SK-N-SH (cell line): ENCODE measurements at regions not wholly inside any gene's neighbourhood (a gene's known extent, or its start where the extent isn't known, plus 50 kb on each side); places are given as distances from the start of the nearest gene placed in this dataset.

Experiments
- CTCF ChIA-PET: fragments of 300-600, 350-600 bp; formaldehyde crosslinking; extraction: SDS; loops from one replicate; lab custom pipeline; 2021; lab: Yijun Ruan, JAX
- POLR2A ChIA-PET: fragments of 350-600 bp; sonication (Branson Sonifier 250); formaldehyde crosslinking; extraction: SDS; loops from one replicate; lab custom pipeline; 2020; ENCODE audit warnings: antibody characterized with exemption, inconsistent platforms; lab: Yijun Ruan, JAX
- DNase-seq: peaks from one replicate; pipeline ENCODE4 v3.0.0; 2012
- H2AFZ ChIP-seq: fragments of 200-600 bp; sonication (generic); 2 replicates; pipeline ENCODE4 v1.8.1; 2016; ENCODE audit warnings: antibody characterized with exemption, mild to moderate bottlenecking, low read depth
- H3F3A ChIP-seq: fragments of 200-600 bp; sonication (generic); replicated peaks from 2 replicates; pipeline ENCODE3; 2016; ENCODE audit warnings: antibody characterized with exemption, mild to moderate bottlenecking; ENCODE audit not compliant: insufficient read depth
- H3K27ac ChIP-seq, 2 experiments: fragments of 200-500 bp in 1 of 2; fragments of 200-600 bp in 1 of 2; sonication (Bioruptor generic) in 1 of 2; sonication (generic), shearing (Covaris generic) in 1 of 2; 2 replicates each; pipeline versions ENCODE4 v1.5.1 to v1.6.1; 2014 to 2016; ENCODE audit warnings: low read depth in 2 of 2, inconsistent platforms in 1 of 2, low read length in 1 of 2, mild to moderate bottlenecking in 1 of 2, mixed read lengths in 1 of 2
- H3K27me3 ChIP-seq: fragments of 200-600 bp; sonication (generic), shearing (Covaris generic); 2 replicates; pipeline ENCODE4 v1.6.1; 2016; ENCODE audit warnings: mixed run types; ENCODE audit not compliant: insufficient read depth
- H3K36me3 ChIP-seq, 2 experiments: fragments of 200-500 bp in 1 of 2; fragments of 200-600 bp in 1 of 2; sonication (Bioruptor generic) in 1 of 2; sonication (generic) in 1 of 2; replicated peaks in 1 of 2; 2 replicates each; pipeline versions ENCODE3 to v1.5.1; 2014 to 2016; ENCODE audit warnings: low read length in 1 of 2, mild to moderate bottlenecking in 1 of 2; ENCODE audit not compliant: insufficient read depth in 2 of 2, control insufficient read depth in 1 of 2
- H3K4me1 ChIP-seq, 2 experiments: fragments of 200-500 bp in 1 of 2; fragments of 200-600 bp in 1 of 2; sonication (Bioruptor generic) in 1 of 2; sonication (generic), shearing (Covaris generic) in 1 of 2; 2 replicates each; pipeline versions ENCODE4 v1.5.1 to v1.6.1; 2014 to 2016; ENCODE audit warnings: low read depth in 1 of 2, low read length in 1 of 2, mixed run types in 1 of 2; ENCODE audit not compliant: insufficient read depth in 2 of 2, control insufficient read depth in 1 of 2
- H3K4me2 ChIP-seq: fragments of 200-600 bp; sonication (generic), shearing (Covaris generic); 2 replicates; pipeline ENCODE4 v1.6.1; 2017; ENCODE audit warnings: mixed run types
- H3K4me3 ChIP-seq, 2 experiments: fragments of 200-500 bp in 1 of 2; fragments of 200-600 bp in 1 of 2; sonication (Bioruptor generic) in 1 of 2; sonication (generic), shearing (Covaris generic) in 1 of 2; 2 replicates each; pipeline versions ENCODE4 v1.5.1 to v1.8.1; 2014 to 2016; ENCODE audit warnings: low read depth in 2 of 2, inconsistent platforms in 1 of 2, low read length in 1 of 2, mild to moderate bottlenecking in 1 of 2, mixed read lengths in 1 of 2, moderate library complexity in 1 of 2
- H3K79me2 ChIP-seq: fragments of 200-600 bp; sonication (generic); 2 replicates; pipeline ENCODE4 v1.8.1; 2017; ENCODE audit warnings: mild to moderate bottlenecking; ENCODE audit not compliant: insufficient read depth
- H3K9ac ChIP-seq: fragments of 200-600 bp; sonication (generic); 2 replicates; pipeline ENCODE4 v1.6.1; 2017; ENCODE audit warnings: mixed run types
- H3K9me2 ChIP-seq: fragments of 200-600 bp; sonication (generic); 2 replicates; pipeline ENCODE4 v1.6.1; 2017; ENCODE audit warnings: mixed run types
- H3K9me3 ChIP-seq: fragments of 200-600 bp; sonication (generic); 2 replicates; pipeline ENCODE4 v1.6.1; 2017; ENCODE audit warnings: mixed run types, mild to moderate bottlenecking, moderate library complexity
- H4K20me1 ChIP-seq: fragments of 200-600 bp; sonication (generic); 2 replicates; pipeline ENCODE4 v1.6.1; 2017; ENCODE audit warnings: mild to moderate bottlenecking, mixed run types; ENCODE audit not compliant: insufficient read depth
- CTCF ChIP-seq: fragments of 200-600 bp; sonication (generic); IDR thresholded peaks from 2 replicates; pipeline ENCODE4 v1.6.1; 2017; ENCODE audit warnings: antibody characterized with exemption, mild to moderate bottlenecking, moderate library complexity
- EZH2phosphoT487 ChIP-seq: fragments of 200-600 bp; sonication (generic); IDR thresholded peaks from 2 replicates; pipeline ENCODE4 v1.6.1; 2017; ENCODE audit warnings: low read depth, mixed run types, mild to moderate bottlenecking, antibody characterized with exemption, moderate library complexity, borderline replicate concordance
- GABPA ChIP-seq: IDR thresholded peaks from 2 replicates; pipeline ENCODE4 v1.4.0; 2012; ENCODE audit warnings: low read depth, mild to moderate bottlenecking
- IRF3 ChIP-seq: fragments of 150-350 bp; IDR thresholded peaks from 2 replicates; pipeline ENCODE4 v1.6.1; 2016; ENCODE audit warnings: mild to moderate bottlenecking, low read depth, low read length
- NRF1 ChIP-seq: IDR thresholded peaks from 2 replicates; pipeline ENCODE4 v1.6.1; 2012; ENCODE audit warnings: low read depth, mild to moderate bottlenecking, low read length
- POLR2AphosphoS5 ChIP-seq: IDR thresholded peaks from 2 replicates; pipeline ENCODE4 v1.6.1; 2012; ENCODE audit warnings: low read depth, low read length
- RCOR1 ChIP-seq: fragments of 150-350 bp; IDR thresholded peaks from 2 replicates; pipeline ENCODE4 v1.6.1; 2017; ENCODE audit warnings: antibody characterized with exemption, low read length
- REST ChIP-seq: IDR thresholded peaks from 2 replicates; pipeline ENCODE4 v1.6.1; 2012; ENCODE audit warnings: mild to moderate bottlenecking, low read depth, low read length, moderate library complexity
- RFX5 ChIP-seq: IDR thresholded peaks from 2 replicates; pipeline ENCODE4 v1.6.1; 2012; ENCODE audit warnings: mild to moderate bottlenecking, improper control_type of control experiment, low read length
- SMC3 ChIP-seq: IDR thresholded peaks from 2 replicates; pipeline ENCODE4 v1.6.1; 2012; ENCODE audit warnings: low read depth, low read length, improper control_type of control experiment
- TAF1 ChIP-seq: IDR thresholded peaks from 2 replicates; pipeline ENCODE4 v1.6.1; 2012; ENCODE audit warnings: low read depth, mild to moderate bottlenecking, low read length, moderate library complexity, borderline replicate concordance
- TCF12 ChIP-seq: IDR thresholded peaks from 2 replicates; pipeline ENCODE4 v1.4.0; 2012
- YY1 ChIP-seq: IDR thresholded peaks from 2 replicates; pipeline ENCODE4 v1.4.0; 2012; ENCODE audit warnings: low read depth, mild to moderate bottlenecking
- WGBS: methylation state at CpG from one replicate; pipeline ENCODE4 v1.1.6; 2017; ENCODE audit warnings: low lambda C conversion rate; 5-methylcytosine and 5-hydroxymethylcytosine counted together

GRCh38 chrX:77061545-77061944, 385.6 kb upstream of the FGF16 start:
- 0% methylated on average over 3 of the region's 3 CpGs for WGBS
- no peak for DNase-seq
- no peak for TF ChIP-seq TAF1
- no peak for TF ChIP-seq GABPA
- TF ChIP-seq CTCF = no peak
- no peak for TF ChIP-seq EZH2phosphoT487
- no peak for TF ChIP-seq RCOR1
- TF ChIP-seq SMC3 = no peak
- no peak for TF ChIP-seq NRF1
- no peak for TF ChIP-seq YY1
- no peak for TF ChIP-seq IRF3
- TF ChIP-seq REST = no peak
- no peak for TF ChIP-seq TCF12
- TF ChIP-seq RFX5 = no peak
- TF ChIP-seq POLR2AphosphoS5 = no peak
- Histone ChIP-seq H3K4me3 (no peak overlapping the region), H2AFZ (no peak overlapping the region), H3F3A (no peaks in the 10 kb centered on the region), H3K9ac (no peak overlapping the region), H4K20me1 (no peaks in the 10 kb centered on the region), H3K36me3 (no peaks in the 10 kb centered on the region), H3K4me1 (no peaks in the 10 kb centered on the region), H3K27ac (no peak overlapping the region), H3K9me3 (no peaks in the 10 kb centered on the region), H3K9me2 (no peaks in the 10 kb centered on the region), H3K27me3 (no peaks in the 10 kb centered on the region), H3K79me2 (no peaks in the 10 kb centered on the region), H3K4me2 (no peak overlapping the region)
- CTCF ChIA-PET = no interaction called here
- POLR2A ChIA-PET = no interaction called here
